ENCODE measurements at regions not wholly inside any gene's neighbourhood (a gene's known extent, or its start where the extent isn't known, plus 50 kb on each side); places are given as distances from the start of the nearest gene placed in this dataset.

- no peak for DNase-seq (ENCODE audit: low spot score)
These were observed 80.9 kb upstream of the SLC38A2 start for GRCh38 chr12:46453428-46453827.

- DNase-seq (ENCODE audit: low spot score): no peak
These were observed 80.2 kb upstream of the SLC38A2 start for GRCh38 chr12:46452776-46453175.

GRCh38 chr12:46452061-46452615, 79.6 kb upstream of the SLC38A2 start:
- no peak for DNase-seq (ENCODE audit: low spot score)

- no peak for DNase-seq (ENCODE audit: low spot score)
These were observed 78.9 kb upstream of the SLC38A2 start for GRCh38 chr12:46451276-46452021.

GRCh38 chr12:46450279-46450748, 77.7 kb upstream of the SLC38A2 start:
- no peak for DNase-seq (ENCODE audit: low spot score)

- no peak for DNase-seq (ENCODE audit: low spot score)
These were observed 77.3 kb upstream of the SLC38A2 start for GRCh38 chr12:46449856-46450255.

- no peak for DNase-seq (ENCODE audit: low spot score)
These were observed 76.7 kb upstream of the SLC38A2 start for GRCh38 chr12:46449316-46449715.

- DNase-seq (ENCODE audit: low spot score): no peak
These were observed 74.1 kb upstream of the SLC38A2 start for GRCh38 chr12:46446645-46447044.

- DNase-seq (ENCODE audit: low spot score): no peak
These were observed 73.1 kb upstream of the SLC38A2 start for GRCh38 chr12:46445551-46446235.

GRCh38 chr12:46445093-46445492, 72.5 kb upstream of the SLC38A2 start:
- DNase-seq (ENCODE audit: low spot score): no peak

- no peak for DNase-seq (ENCODE audit: low spot score)
These were observed 71.2 kb upstream of the SLC38A2 start for GRCh38 chr12:46443594-46444263.

- DNase-seq (ENCODE audit: low spot score): no peak
These were observed 70.2 kb upstream of the SLC38A2 start for GRCh38 chr12:46442738-46443137.

- DNase-seq (ENCODE audit: low spot score): no peak
These were observed 69.7 kb upstream of the SLC38A2 start for GRCh38 chr12:46442239-46442638.

GRCh38 chr12:46439793-46440511, 67.4 kb upstream of the SLC38A2 start:
- no peak for DNase-seq (ENCODE audit: low spot score)

GRCh38 chr12:46438719-46439319, 66.2 kb upstream of the SLC38A2 start:
- no peak for DNase-seq (ENCODE audit: low spot score)

GRCh38 chr12:46438256-46438655, 65.7 kb upstream of the SLC38A2 start:
- DNase-seq (ENCODE audit: low spot score): no peak

GRCh38 chr12:46437469-46437868, 64.9 kb upstream of the SLC38A2 start:
- DNase-seq (ENCODE audit: low spot score): no peak

GRCh38 chr12:46436747-46437146, 64.2 kb upstream of the SLC38A2 start:
- no peak for DNase-seq (ENCODE audit: low spot score)

GRCh38 chr12:46435625-46436024, 63.1 kb upstream of the SLC38A2 start:
- no peak for DNase-seq (ENCODE audit: low spot score)

GRCh38 chr12:46435029-46435428, 62.5 kb upstream of the SLC38A2 start:
- no peak for DNase-seq (ENCODE audit: low spot score)

- DNase-seq (ENCODE audit: low spot score): no peak
These were observed 61.3 kb upstream of the SLC38A2 start for GRCh38 chr12:46433829-46434228.

Measured in mesenteric fat pad (tissue), 1 donor.